HCT116 (cell line): ENCODE measurements at regions not wholly inside any gene's neighbourhood (a gene's known extent, or its start where the extent isn't known, plus 50 kb on each side); places are given as distances from the start of the nearest gene placed in this dataset.
"Not testable (repeated sequence)": the region's sequence is repeated elsewhere in the genome, so short reads cannot be mapped to it uniquely, and the experiment has no call there.

Source experiments
- ATAC-seq: fragments of 200-7000 bp; cut with Tn5 transposase; 2 replicates; pipeline ENCODE4 v1.9.1; 2020; ENCODE audit warnings: mild to moderate bottlenecking, moderate library complexity
- BruUV-seq: library from RNA; stranded (reverse); fragments of 400-500 nt; replicated peaks from 2 replicates; lab custom pipeline; 2021; lab: Mats Ljungman, UMichigan
- CTCF ChIA-PET: fragments of 300-600 bp; sonication (Branson Sonifier 250); formaldehyde crosslinking; loops from one replicate; lab custom pipeline; 2021; ENCODE audit warnings: antibody characterized with exemption; lab: Charles Lee
- POLR2A ChIA-PET: fragments of 300-600, 350-600 bp; sonication (Branson Sonifier 250); formaldehyde crosslinking; loops from one replicate; lab custom pipeline; 2021; ENCODE audit warnings: antibody characterized with exemption; lab: Charles Lee
- RAD21 ChIA-PET, 2 experiments: fragments of 300-600 bp; sonication (Branson Sonifier 250); formaldehyde crosslinking; loops; one replicate each; lab custom pipeline; 2023; ENCODE audit warnings: low total read pairs in 2 of 2; ENCODE audit not compliant: uncharacterized antibody in 2 of 2, unreplicated experiment in 2 of 2, low non-redundant PET in 1 of 2; lab: Charles Lee
- DNase-seq: peaks from one replicate; pipeline ENCODE4 v3.0.0-alpha.2; 2010; ENCODE audit warnings: low read depth, low spot score
- H2AFZ ChIP-seq: fragments of 200-600 bp; shearing (Covaris generic), sonication (generic); 2 replicates; pipeline ENCODE4 v1.6.1; 2017; ENCODE audit warnings: low read depth, mixed run types, mixed read lengths, antibody characterized with exemption, low read length; ENCODE audit not compliant: poor library complexity, severe bottlenecking
- H3K27ac ChIP-seq: 2 replicates; pipeline ENCODE4 v1.5.1; 2012; ENCODE audit warnings: low read depth, low read length
- H3K27me3 ChIP-seq: fragments of 200-600 bp; sonication (generic); 2 replicates; pipeline ENCODE4 v1.6.1; 2016; ENCODE audit warnings: mixed run types, low read length, mixed read lengths; ENCODE audit not compliant: insufficient read depth
- H3K36me3 ChIP-seq, 2 experiments: fragments of 200-500 bp in 1 of 2; fragments of 200-600 bp in 1 of 2; sonication (Bioruptor generic) in 1 of 2; sonication (generic) in 1 of 2; 2 replicates each; pipeline versions ENCODE4 v1.5.1 to v1.6.1; 2014 to 2016; ENCODE audit warnings: low read length in 2 of 2, inconsistent platforms in 1 of 2, mixed read lengths in 1 of 2, mixed run types in 1 of 2; ENCODE audit not compliant: insufficient read depth in 2 of 2, control insufficient read depth in 1 of 2
- H3K4me1 ChIP-seq, 2 experiments: fragments of 200-600 bp in 1 of 2; sonication (generic) in 1 of 2; 2 replicates each; pipeline versions ENCODE4 v1.5.1 to v1.6.1; 2012 to 2017; ENCODE audit warnings: low read length in 2 of 2, inconsistent platforms in 1 of 2, mild to moderate bottlenecking in 1 of 2, mixed read lengths in 1 of 2, mixed run types in 1 of 2, moderate library complexity in 1 of 2; ENCODE audit not compliant: insufficient read depth in 2 of 2, control insufficient read depth in 1 of 2
- H3K4me2 ChIP-seq: fragments of 200-600 bp; sonication (generic); 2 replicates; pipeline ENCODE4 v1.6.1; 2017; ENCODE audit warnings: mixed run types, low read length, mixed read lengths
- H3K4me3 ChIP-seq, 2 experiments: fragments of 200-600 bp in 1 of 2; sonication (generic) in 1 of 2; replicated peaks in 1 of 2; 2 replicates each; pipeline ENCODE4 v1.5.1; 2011 to 2016; ENCODE audit warnings: low read length in 2 of 2, control low read depth in 1 of 2, low read depth in 1 of 2, mild to moderate bottlenecking in 1 of 2, mixed read lengths in 1 of 2, mixed run types in 1 of 2
- H3K79me2 ChIP-seq: fragments of 200-600 bp; sonication (generic); 2 replicates; pipeline ENCODE4 v1.6.1; 2017; ENCODE audit warnings: mild to moderate bottlenecking, mixed run types, low read length, moderate library complexity, mixed read lengths; ENCODE audit not compliant: insufficient read depth
- H3K9ac ChIP-seq: fragments of 200-600 bp; sonication (generic); 2 replicates; pipeline ENCODE4 v1.6.1; 2016; ENCODE audit warnings: low read length, mixed read lengths
- H3K9me2 ChIP-seq: fragments of 200-600 bp; sonication (generic), shearing (Covaris generic); 2 replicates; pipeline ENCODE4 v1.6.1; 2017; ENCODE audit warnings: mixed run types, mild to moderate bottlenecking, moderate library complexity; ENCODE audit not compliant: insufficient read depth
- H3K9me3 ChIP-seq, 2 experiments: fragments of 200-500 bp in 1 of 2; fragments of 200-600 bp in 1 of 2; sonication (Bioruptor generic) in 1 of 2; sonication (generic) in 1 of 2; 2 replicates each; pipeline ENCODE4 v1.6.1; 2014 to 2017; ENCODE audit warnings: low read length in 2 of 2, mixed read lengths in 2 of 2, inconsistent platforms in 1 of 2, low read depth in 1 of 2, mild to moderate bottlenecking in 1 of 2, mixed run types in 1 of 2, moderate library complexity in 1 of 2; ENCODE audit not compliant: control insufficient read depth in 1 of 2, insufficient read depth in 1 of 2
- H4K20me1 ChIP-seq: fragments of 200-600 bp; sonication (generic), shearing (Covaris generic); 2 replicates; pipeline ENCODE4 v1.6.1; 2017; ENCODE audit warnings: mixed run types, mild to moderate bottlenecking, moderate library complexity; ENCODE audit not compliant: insufficient read depth
- CBX3 ChIP-seq: IDR thresholded peaks from 2 replicates; pipeline ENCODE4 v1.6.1; 2012; ENCODE audit warnings: low read depth
- CEBPB ChIP-seq: IDR thresholded peaks from 2 replicates; pipeline ENCODE4 v1.6.1; 2012; ENCODE audit warnings: low read depth
- EGR1 ChIP-seq: IDR thresholded peaks from 2 replicates; pipeline ENCODE4 v1.6.1; 2012; ENCODE audit warnings: low read depth
- EZH2phosphoT487 ChIP-seq: fragments of 200-600 bp; IDR thresholded peaks from 2 replicates; pipeline ENCODE4 v1.6.1; 2018; ENCODE audit warnings: antibody characterized with exemption, borderline replicate concordance
- FOSL1 ChIP-seq: IDR thresholded peaks from 2 replicates; pipeline ENCODE4 v1.6.1; 2012; ENCODE audit warnings: low read depth
- JUND ChIP-seq: IDR thresholded peaks from 2 replicates; pipeline ENCODE4 v1.6.1; 2012
- POLR2AphosphoS5 ChIP-seq: IDR thresholded peaks from 2 replicates; pipeline ENCODE4 v1.6.1; 2011; ENCODE audit warnings: mild to moderate bottlenecking, low read depth, low read length, moderate library complexity
- RAD21 ChIP-seq: IDR thresholded peaks from 2 replicates; pipeline ENCODE4 v1.6.1; 2012; ENCODE audit warnings: low read depth, mild to moderate bottlenecking
- REST ChIP-seq: IDR thresholded peaks from 2 replicates; pipeline ENCODE4 v1.6.1; 2012; ENCODE audit warnings: low read depth
- SRF ChIP-seq: IDR thresholded peaks from 2 replicates; pipeline ENCODE4 v1.6.1; 2012; ENCODE audit warnings: low read depth
- TCF7L2 ChIP-seq: IDR thresholded peaks from 2 replicates; pipeline ENCODE4 v1.7.0; 2011; ENCODE audit warnings: borderline replicate concordance, inconsistent platforms; ENCODE audit not compliant: insufficient read depth, insufficient read length; ENCODE audit errors: extremely low read depth
- ZNF274 ChIP-seq: fragments of 200-500 bp; sonication (Bioruptor generic); IDR thresholded peaks from 2 replicates; pipeline ENCODE4 v1.6.1; 2014; ENCODE audit warnings: mild to moderate bottlenecking, low read depth, low read length, inconsistent platforms
- intact Hi-C: fragments of 100-400 bp; cut with micrococcal nuclease; formaldehyde crosslinking; loops from 2 replicates; pipeline ENCODE4 v1.10.0; 2022
- TF ChIP-seq, protein P1 (sequence below): IDR thresholded peaks from 2 replicates; pipeline ENCODE4 v1.6.1; 2011; ENCODE audit warnings: mild to moderate bottlenecking, low read length, moderate library complexity; ENCODE audit not compliant: insufficient replicate concordance; ENCODE audit errors: extremely low read depth

- H3K79me2 ChIP-seq, H3K27me3 ChIP-seq, H4K20me1 ChIP-seq, H3K36me3 ChIP-seq, CTCF ChIA-PET, H3K9me2 ChIP-seq, H2AFZ ChIP-seq, DNase-seq, BruUV-seq, RAD21 ChIA-PET, H3K4me3 ChIP-seq, intact Hi-C loops, H3K27ac ChIP-seq, H3K9me3 ChIP-seq, H3K9ac ChIP-seq, POLR2A ChIA-PET: not testable (repeated sequence)
- Histone ChIP-seq H3K4me2 (peak overlapping the region; percentile 49), H3K4me1 (peaks cover 11 to 22% of the 10 kb centered on the region in 2 experiments)
- peak; percentile 23; the same call in 1 of the 2 replicates for TF ChIP-seq JUND
- peak; percentile 47; the same call in 1 of the 2 replicates for TF ChIP-seq CEBPB
- peak; percentile 51; the same call in 1 of the 2 replicates for ATAC-seq
These were observed 78.3 kb downstream of the LHX2 start for GRCh38 chr9:124089631-124090488.

- H3K4me2 ChIP-seq = no peak overlapping the region
- H3K4me1 ChIP-seq = peaks cover 3 to 13% of the 10 kb centered on the region in 2 experiments; a peak in 3 of 4 replicates
- ATAC-seq (no peak), DNase-seq (no peak)
- no peak overlapping the region for H2AFZ ChIP-seq
- no peaks in the 10 kb centered on the region for H4K20me1 ChIP-seq
- RAD21 ChIA-PET = no interaction called here
- no peaks in the 10 kb centered on the region for H3K79me2 ChIP-seq
- H3K27ac ChIP-seq = no peak overlapping the region
- H3K27me3 ChIP-seq = peaks cover 5% of the 10 kb centered on the region; the same call in 1 of the 2 replicates
- H3K4me3 ChIP-seq = no peak overlapping the region
- H3K9me3 ChIP-seq = no peaks in the 10 kb centered on the region
- H3K9ac ChIP-seq = no peak overlapping the region
- no TSS peak for BruUV-seq
- CTCF ChIA-PET = no interaction called here
- POLR2A ChIA-PET = no interaction called here
- intact Hi-C loops = no loop called here
- H3K36me3 ChIP-seq = no peaks in the 10 kb centered on the region
- H3K9me2 ChIP-seq = no peaks in the 10 kb centered on the region
- TF ChIP-seq RAD21 = no peak
- no peak for TF ChIP-seq SRF
- TF ChIP-seq, protein P1, sequence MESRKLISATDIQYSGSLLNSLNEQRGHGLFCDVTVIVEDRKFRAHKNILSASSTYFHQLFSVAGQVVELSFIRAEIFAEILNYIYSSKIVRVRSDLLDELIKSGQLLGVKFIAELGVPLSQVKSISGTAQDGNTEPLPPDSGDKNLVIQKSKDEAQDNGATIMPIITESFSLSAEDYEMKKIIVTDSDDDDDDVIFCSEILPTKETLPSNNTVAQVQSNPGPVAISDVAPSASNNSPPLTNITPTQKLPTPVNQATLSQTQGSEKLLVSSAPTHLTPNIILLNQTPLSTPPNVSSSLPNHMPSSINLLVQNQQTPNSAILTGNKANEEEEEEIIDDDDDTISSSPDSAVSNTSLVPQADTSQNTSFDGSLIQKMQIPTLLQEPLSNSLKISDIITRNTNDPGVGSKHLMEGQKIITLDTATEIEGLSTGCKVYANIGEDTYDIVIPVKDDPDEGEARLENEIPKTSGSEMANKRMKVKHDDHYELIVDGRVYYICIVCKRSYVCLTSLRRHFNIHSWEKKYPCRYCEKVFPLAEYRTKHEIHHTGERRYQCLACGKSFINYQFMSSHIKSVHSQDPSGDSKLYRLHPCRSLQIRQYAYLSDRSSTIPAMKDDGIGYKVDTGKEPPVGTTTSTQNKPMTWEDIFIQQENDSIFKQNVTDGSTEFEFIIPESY = no peak
- no peak for TF ChIP-seq ZNF274
- TF ChIP-seq EZH2phosphoT487 = no peak
- TF ChIP-seq EGR1 = no peak
- no peak for TF ChIP-seq TCF7L2
- no peak for TF ChIP-seq CBX3
- no peak for TF ChIP-seq POLR2AphosphoS5
- TF ChIP-seq REST = no peak
- no peak for TF ChIP-seq FOSL1
These were observed 86.8 kb downstream of the LHX2 start for GRCh38 chr9:124098141-124098905.
